HG03432 (cell line): ENCODE measurements at regions not wholly inside any gene's neighbourhood (a gene's known extent, or its start where the extent isn't known, plus 50 kb on each side); places are given as distances from the start of the nearest gene placed in this dataset.
"Not testable (repeated sequence)": the region's sequence is repeated elsewhere in the genome, so short reads cannot be mapped to it uniquely, and the experiment has no call there.

ENCODE experiments used
- ATAC-seq: cut with Tn5 transposase; IDR thresholded peaks from one replicate; pipeline ENCODE4 v1.9.1; 2021; ENCODE audit warnings: mild to moderate bottlenecking, moderate library complexity; ENCODE audit not compliant: unreplicated experiment

DNA sequence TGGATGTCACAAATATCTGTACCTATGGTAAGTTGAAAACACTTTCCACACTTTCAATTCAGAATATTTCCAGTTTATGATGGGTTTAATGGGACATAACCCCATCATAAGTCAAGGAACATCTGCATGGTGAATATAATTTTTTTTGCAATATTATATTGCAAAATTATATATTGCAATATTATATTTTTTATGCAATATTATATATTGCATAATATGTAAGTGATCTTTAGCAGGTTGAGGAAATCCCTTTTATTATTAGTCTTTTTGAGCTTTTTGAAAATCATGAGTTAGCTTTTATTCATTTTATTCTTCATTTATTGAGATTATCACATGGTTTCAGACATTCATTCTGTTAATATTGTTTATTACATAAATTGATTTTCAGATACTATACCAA, 342.2 kb upstream of the GALNT5 start:
- ATAC-seq, result no peak

GRCh38 chr2:156918410-156918809, 339.1 kb upstream of the GALNT5 start:
- ATAC-seq, result no peak

GRCh38 chr2:156930423-156930822, 327.1 kb upstream of the GALNT5 start:
- no peak for ATAC-seq

DNA sequence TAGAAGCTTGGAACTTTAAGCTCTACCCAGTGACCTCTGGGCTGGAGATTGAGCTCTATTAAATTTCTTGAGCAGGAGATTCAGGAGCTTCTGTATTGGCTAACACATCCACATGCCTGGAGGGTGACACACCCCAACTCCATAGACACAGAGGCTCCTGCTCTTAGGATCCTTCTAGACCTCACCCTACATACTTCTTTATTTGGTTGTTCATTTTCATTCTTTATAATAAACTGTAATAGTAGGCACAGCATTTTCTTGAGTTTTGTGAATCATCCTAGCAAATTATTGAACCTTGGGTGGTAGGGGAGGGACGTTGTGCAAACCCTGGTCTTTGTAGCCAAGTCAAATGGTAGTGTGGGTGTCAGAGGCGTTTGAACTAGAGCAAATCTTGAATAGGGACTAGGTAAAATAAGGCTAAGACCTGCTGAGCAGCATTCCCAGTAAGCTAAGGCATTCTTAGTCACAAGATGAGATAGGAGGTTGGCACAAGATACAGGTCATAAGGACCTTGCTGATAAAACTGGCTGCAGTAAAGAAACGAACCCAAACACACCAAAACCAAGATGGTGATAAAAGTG, 323.8 kb upstream of the GALNT5 start:
- no peak for ATAC-seq

DNA sequence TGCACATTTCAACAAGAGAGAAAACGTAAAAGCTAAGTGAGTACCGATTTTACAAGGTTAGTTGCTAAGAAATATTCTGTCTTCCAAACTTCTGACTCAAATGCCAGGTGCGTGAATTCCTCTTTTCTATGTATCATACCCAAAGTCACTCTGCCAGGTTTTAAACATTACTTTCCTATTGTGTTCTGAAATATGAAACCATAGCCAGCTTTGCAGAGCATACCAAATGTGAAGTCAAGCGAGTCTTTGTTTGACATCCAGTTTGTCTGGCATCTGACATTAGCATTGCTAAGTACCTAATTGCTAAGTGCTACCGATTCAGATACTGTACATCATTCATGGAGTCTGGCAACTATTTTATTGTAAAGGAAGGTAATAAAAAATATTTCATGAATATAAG, 321.9 kb upstream of the GALNT5 start:
- ATAC-seq, result no peak

DNA sequence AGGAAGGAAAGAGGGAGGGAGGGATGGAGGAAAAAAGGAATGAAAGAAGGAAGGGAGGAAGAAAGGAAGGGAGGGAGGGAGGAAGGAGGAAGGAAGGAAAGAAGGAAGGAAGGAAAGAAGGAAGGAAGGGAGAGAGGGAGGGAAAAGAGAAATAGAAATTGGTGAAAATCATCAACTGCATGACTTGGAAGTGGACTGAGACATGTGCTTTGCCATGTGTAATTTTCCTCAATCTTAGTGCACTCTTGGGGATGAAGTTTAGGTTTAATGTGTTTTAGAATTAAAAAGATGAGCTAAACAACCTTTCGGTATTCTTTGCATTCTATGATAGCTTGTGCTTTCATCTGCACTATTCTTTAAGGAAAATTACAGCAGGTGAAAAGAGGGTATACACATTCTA, 320.1 kb upstream of the GALNT5 start:
- ATAC-seq, result no peak

DNA sequence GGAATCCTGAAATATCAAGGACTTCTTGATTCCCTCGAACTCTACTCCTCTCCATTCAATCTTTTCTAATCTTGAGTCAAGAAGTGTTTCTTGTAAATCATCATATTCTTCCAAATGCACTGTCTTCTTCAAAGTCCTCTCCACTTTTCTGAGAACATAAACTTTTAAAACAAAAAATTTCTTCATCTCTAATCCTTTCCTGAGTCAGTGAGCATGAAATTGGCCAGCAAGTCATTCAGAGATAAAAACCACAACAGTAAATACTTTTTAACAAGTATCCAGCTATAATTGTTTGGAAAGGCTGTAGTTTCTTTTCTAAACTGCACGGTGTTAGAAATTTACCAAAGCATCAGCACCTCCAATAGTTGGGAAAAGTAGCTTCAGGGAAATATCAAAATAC, 312.6 kb upstream of the GALNT5 start:
- no peak for ATAC-seq

- ATAC-seq, result no peak
Observed at GRCh38 chr2:156947261-156947660, 310.2 kb upstream of the GALNT5 start.

DNA sequence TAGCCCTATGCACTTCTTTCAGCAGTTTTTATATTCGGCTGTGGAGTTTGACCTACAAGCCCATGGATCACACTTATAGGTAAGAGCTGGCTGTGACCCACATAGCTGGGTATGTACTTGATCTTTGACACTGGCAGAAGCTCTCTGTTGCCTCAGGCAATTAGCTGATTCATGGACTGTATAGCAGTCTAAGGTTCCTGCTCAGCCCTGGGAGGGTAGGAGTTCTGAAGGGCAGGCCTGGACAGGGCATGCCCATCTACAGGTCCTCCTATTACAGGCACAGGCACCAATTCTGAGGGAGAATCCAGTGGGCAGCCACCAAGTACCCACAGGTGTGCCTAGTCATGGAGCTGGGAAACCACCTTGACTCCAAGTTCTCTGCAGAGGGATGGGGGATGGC, 301.8 kb upstream of the GALNT5 start:
- ATAC-seq, result no peak

GRCh38 chr2:156956161-156956560, 301.3 kb upstream of the GALNT5 start:
- no peak for ATAC-seq

GRCh38 chr2:156958374-156958773, 299.1 kb upstream of the GALNT5 start:
- no peak for ATAC-seq

- ATAC-seq, result no peak
Observed at GRCh38 chr2:156959481-156959880, 298.0 kb upstream of the GALNT5 start.

DNA sequence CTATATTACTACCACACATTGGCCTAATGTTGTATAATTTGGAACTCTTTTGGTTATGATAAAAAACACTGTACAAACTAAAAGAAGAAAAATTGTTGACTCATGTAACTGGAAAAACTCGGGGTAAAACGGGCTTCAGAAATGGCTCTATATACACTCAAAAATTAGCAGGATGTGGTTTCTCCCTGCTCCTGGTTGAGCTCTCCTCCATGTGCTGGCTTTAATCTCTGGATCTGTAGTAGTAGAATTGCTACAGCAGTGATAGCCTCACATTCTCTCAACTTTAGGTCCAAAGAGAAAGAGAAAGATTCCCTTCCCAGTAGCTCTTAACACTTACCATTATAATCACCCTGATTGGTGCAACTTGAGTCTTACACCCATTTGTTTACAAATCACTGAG, 274.9 kb upstream of the GALNT5 start:
- no peak for ATAC-seq

GRCh38 chr2:156986339-156986988, 271.0 kb upstream of the GALNT5 start:
- no peak for ATAC-seq

DNA sequence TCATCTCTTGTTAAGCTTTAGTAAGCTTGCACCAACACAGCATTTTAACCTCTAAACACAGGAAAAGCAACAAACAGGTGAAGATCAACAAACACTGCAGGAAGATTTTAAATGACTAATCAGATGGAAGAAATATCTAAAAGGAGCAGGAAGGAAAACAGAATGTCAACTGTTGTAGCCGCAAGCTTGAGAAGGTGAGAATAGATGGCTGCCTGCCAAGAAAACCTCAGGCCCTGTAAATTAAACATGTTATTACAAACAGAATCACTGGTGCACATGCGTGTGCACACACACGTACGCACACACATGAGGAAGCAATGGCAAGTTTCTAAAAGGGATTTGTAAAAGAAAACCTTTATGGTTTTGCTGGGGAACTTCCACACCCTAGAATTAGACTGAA, 257.8 kb upstream of the GALNT5 start:
- ATAC-seq, result no peak

- no peak for ATAC-seq
Observed at GRCh38 chr2:157004789-157005188, 252.7 kb upstream of the GALNT5 start.

DNA sequence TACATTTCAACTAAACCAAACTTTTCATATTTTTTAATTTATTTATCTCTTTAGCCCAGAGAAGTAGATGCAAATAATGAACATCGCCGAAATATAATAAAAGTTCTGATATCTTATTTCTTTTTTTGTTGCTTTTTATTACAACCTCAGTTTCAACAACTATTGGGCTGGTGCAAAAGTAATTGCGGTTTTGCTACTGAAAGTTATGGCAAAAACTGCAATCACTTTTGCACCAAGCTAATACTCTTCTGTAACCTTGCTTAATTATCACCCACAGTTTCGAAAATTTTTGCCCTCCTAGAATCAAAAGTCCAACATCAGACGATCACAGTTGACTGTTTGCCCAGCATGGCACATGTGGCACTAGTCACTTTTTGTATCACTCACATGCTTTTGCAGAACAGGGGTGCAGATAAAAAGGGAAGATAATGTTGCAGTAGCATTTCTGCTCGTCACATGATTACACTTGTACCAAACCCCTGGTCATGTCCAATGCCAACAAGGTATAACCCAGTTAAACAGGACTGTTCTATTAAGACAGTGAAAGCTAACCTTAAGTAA, 242.4 kb upstream of the GALNT5 start:
- no peak for ATAC-seq

- ATAC-seq, result not testable (repeated sequence)
Observed at GRCh38 chr2:157023264-157023663, 234.2 kb upstream of the GALNT5 start.

DNA sequence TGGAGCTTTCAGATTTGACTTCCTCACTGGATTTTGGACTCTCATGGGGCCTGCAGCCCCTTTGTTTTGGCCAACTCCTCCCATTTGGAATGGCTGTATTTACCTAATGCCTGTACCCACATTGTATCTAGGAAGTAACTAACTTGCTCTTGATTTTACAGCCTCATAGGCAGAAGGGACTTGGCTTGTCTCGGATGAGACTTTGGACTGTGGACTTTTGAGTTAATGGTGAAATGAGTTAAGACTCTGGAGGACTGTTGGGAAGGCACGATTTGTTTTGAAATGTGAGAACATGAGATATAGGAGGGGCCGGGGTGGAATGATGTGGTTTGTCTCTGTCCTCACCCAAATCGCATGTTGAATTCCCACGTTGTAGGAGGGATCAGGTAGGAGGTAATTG, 233.4 kb upstream of the GALNT5 start:
- ATAC-seq, result no peak

DNA sequence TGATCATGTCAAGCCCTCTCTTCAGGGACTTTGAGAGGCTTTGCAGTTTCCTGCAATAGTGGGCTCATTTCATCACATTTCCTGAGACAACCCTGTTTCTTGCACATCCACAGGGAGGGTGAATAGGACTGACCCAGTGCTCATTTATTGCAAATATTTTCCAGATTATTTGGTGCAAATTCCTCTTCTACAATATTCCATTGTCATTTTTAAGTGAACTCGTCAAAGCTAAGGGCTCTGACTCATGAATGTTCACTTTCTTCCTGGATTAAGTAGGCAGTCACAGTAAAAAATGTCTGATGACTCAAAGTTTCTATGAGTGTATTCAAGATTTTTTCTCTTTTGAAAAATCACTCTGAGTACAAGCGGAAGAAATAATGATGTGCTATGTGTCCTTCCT, 225.5 kb upstream of the GALNT5 start:
- ATAC-seq, result no peak

DNA sequence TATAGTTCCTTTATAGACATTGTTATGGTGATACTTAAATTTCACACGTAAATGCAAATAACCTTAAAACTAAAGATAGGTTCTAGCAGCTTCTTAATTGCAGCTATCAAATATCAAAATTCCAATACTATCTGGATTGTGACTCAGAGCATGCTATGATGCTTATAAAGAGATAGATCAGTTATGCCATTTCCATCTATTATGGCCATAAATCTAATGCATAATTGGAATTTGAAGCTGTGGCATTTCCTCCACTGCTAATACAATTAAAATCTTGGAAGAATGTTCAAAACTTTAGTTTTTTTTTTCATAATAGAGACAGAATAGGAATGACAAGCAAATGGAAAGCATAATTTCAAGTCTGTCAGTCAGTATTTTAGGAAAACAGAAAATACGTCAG, 220.8 kb upstream of the GALNT5 start:
- ATAC-seq, result no peak

GRCh38 chr2:157043786-157044185, 213.7 kb upstream of the GALNT5 start:
- no peak for ATAC-seq

- ATAC-seq, result no peak
Observed at GRCh38 chr2:157046396-157046795, 211.1 kb upstream of the GALNT5 start.
